GM13977 (cell line): ENCODE measurements at regions not wholly inside any gene's neighbourhood (a gene's known extent, or its start where the extent isn't known, plus 50 kb on each side); places are given as distances from the start of the nearest gene placed in this dataset.

ENCODE experiments used
- DNase-seq: peaks from one replicate; pipeline ENCODE4 v3.0.0; 2012; ENCODE audit warnings: low spot score
- in situ Hi-C: fragments of 300-500 bp; cut with MboI; formaldehyde crosslinking; loops from one replicate; pipeline ENCODE4 v1.12.0; 2022; ENCODE audit warnings: low sequenced_read_pairs, low pct_unique_long_range_greater_than_20kb, mixed read lengths, inconsistent platforms; ENCODE audit not compliant: unreplicated experiment
- TF ChIP-seq, protein P1 (sequence below): IDR thresholded peaks from 2 replicates; pipeline ENCODE4 v1.5.1; 2012; ENCODE audit warnings: mild to moderate bottlenecking, control low read depth; ENCODE audit not compliant: insufficient read depth; ENCODE audit errors: extremely low read depth, missing control alignments

- DNase-seq, result no peak
- TF ChIP-seq, protein P1, sequence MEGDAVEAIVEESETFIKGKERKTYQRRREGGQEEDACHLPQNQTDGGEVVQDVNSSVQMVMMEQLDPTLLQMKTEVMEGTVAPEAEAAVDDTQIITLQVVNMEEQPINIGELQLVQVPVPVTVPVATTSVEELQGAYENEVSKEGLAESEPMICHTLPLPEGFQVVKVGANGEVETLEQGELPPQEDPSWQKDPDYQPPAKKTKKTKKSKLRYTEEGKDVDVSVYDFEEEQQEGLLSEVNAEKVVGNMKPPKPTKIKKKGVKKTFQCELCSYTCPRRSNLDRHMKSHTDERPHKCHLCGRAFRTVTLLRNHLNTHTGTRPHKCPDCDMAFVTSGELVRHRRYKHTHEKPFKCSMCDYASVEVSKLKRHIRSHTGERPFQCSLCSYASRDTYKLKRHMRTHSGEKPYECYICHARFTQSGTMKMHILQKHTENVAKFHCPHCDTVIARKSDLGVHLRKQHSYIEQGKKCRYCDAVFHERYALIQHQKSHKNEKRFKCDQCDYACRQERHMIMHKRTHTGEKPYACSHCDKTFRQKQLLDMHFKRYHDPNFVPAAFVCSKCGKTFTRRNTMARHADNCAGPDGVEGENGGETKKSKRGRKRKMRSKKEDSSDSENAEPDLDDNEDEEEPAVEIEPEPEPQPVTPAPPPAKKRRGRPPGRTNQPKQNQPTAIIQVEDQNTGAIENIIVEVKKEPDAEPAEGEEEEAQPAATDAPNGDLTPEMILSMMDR, result no peak
- in situ Hi-C loops, result no loop called here
Observed at GRCh38 chr1:29869802-29870201, 633.5 kb downstream of the PTPRU start.

- TF ChIP-seq, protein P1, result no peak
- in situ Hi-C loops, result no loop called here
- no peak for DNase-seq
Observed at GRCh38 chr1:29868944-29869343, 632.6 kb downstream of the PTPRU start.

DNA sequence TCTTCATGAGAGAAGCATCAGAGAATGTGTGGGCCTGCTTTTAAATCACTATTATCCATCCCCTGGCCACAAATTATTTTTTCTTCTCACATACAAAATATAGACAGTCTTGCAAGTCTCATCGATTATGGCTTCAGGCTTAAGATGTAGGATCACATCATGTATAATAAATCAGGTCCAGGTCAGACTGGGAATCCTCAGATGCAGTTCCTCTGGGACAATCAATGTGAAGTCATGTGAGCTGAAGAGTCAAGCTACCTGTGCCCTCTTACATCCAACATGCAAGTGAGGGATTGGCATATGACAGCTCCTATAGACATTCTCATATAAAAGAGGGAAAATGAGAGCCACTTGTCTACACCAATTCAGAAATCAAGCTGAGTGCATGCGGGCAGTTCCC, 631.8 kb downstream of the PTPRU start:
- DNase-seq, result no peak
- TF ChIP-seq, protein P1, result no peak
- in situ Hi-C loops, result no loop called here

- TF ChIP-seq, protein P1, result no peak
- in situ Hi-C loops, result no loop called here
- DNase-seq, result no peak
Observed at GRCh38 chr1:29865051-29865450, 628.7 kb downstream of the PTPRU start.

GRCh38 chr1:29864431-29865022, 628.2 kb downstream of the PTPRU start:
- TF ChIP-seq, protein P1, result no peak
- in situ Hi-C loops, result no loop called here
- DNase-seq, result no peak

DNA sequence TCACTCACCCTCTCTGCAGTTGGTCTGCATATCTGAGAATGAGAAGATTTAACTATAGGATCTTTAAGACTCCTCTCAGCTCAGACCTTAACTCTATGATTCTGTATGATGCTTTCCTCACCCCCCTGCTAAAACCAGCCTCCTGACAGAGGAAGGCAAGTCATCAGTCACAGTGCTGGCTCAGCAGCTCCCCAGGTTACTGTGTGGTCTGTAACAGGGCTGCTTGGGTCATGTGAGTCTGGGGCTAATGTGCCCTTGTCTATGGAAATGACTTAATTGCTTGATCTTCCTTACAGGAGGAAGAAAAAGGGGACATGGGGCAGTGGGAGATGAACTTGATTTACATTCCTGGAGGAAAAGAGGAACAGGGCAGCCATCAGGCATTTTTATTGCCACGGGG, 625.6 kb downstream of the PTPRU start:
- in situ Hi-C loops, result no loop called here
- TF ChIP-seq, protein P1, result no peak
- DNase-seq, result no peak
